ENCODE measurements at regions not wholly inside any gene's neighbourhood (a gene's known extent, or its start where the extent isn't known, plus 50 kb on each side); places are given as distances from the start of the nearest gene placed in this dataset.

GRCh38 chr13:65615506-65615905 lies 1614.6 kb downstream of the PCDH9 start:
- TF ChIP-seq CTCF (IDR thresholded peaks at IDR 0.05; ENCODE audit: insufficient read depth, low read depth, low read length) (no peak), EZH2 (IDR thresholded peaks at IDR 0.05; ENCODE audit: insufficient read depth, low read length) (no peak)

All from astrocyte (in vitro differentiated cells and primary cell).